Spinal cord (tissue), 9 donors: ENCODE measurements at regions not wholly inside any gene's neighbourhood (a gene's known extent, or its start where the extent isn't known, plus 50 kb on each side); places are given as distances from the start of the nearest gene placed in this dataset.

Experiments used
- DNase-seq, 6 donors: peaks; one replicate each; pipeline versions ENCODE4 v3.0.0 to v3.0.0-alpha.2; 2013 to 2015; ENCODE audit warnings: low spot score in 6 of 6, low read depth in 4 of 6
- H3K27ac ChIP-seq: one replicate; pipeline ENCODE4 v1.5.1; 2013; ENCODE audit warnings: low read depth, low read length, control low read depth
- H3K27me3 ChIP-seq: one replicate; pipeline ENCODE4 v1.6.1; 2013; ENCODE audit warnings: low read length; ENCODE audit not compliant: control insufficient read depth, insufficient read depth
- H3K36me3 ChIP-seq: one replicate; pipeline ENCODE4 v1.6.1; 2013; ENCODE audit warnings: low read length; ENCODE audit not compliant: control insufficient read depth, insufficient read depth
- H3K4me1 ChIP-seq: one replicate; pipeline ENCODE4 v1.6.1; 2013; ENCODE audit warnings: low read length; ENCODE audit not compliant: control insufficient read depth, insufficient read depth
- H3K4me3 ChIP-seq: one replicate; pipeline ENCODE4 v1.5.1; 2013; ENCODE audit warnings: low read depth, low read length, control low read depth
- H3K9me3 ChIP-seq: one replicate; pipeline ENCODE4 v1.6.1; 2013; ENCODE audit warnings: low read length; ENCODE audit not compliant: control insufficient read depth, insufficient read depth
- WGBS: methylation state at CpG from one replicate; pipeline ENCODE4 v1.1.5; 2013; ENCODE audit warnings: missing lambda C conversion rate; ENCODE audit not compliant: insufficient coverage; 5-methylcytosine and 5-hydroxymethylcytosine counted together
- donor health status: healthy.

DNA sequence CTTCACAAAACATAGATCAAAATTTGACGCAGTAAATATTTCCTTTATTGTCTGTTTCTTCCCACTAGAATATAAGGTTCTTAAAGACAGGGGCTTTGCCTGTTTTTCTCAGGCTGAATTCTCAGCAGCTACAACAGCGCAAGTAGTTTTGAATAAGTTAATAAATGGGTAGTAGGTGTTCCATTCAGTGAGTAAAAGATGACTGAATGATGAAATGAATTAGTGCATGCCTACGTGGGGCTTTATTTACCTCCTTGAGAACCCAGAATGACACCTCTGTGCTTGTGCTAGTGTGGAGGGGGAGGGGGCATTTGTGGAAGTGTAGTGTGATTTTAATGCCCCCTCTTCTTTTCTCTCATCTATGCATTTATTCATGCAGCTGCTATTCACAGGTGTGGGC, 278.9 kb downstream of the FBXW7 start:
- no peak for DNase-seq
- WGBS = 80% methylated on average over 1 of the region's 3 CpGs
- H3K27me3 ChIP-seq = peaks cover 2% of the 10 kb centered on the region
- no peak overlapping the region for H3K4me3 ChIP-seq
- peaks cover 1% of the 10 kb centered on the region for H3K9me3 ChIP-seq
- H3K36me3 ChIP-seq = no peaks in the 10 kb centered on the region
- H3K27ac ChIP-seq = no peak overlapping the region
- H3K4me1 ChIP-seq = peaks cover 3% of the 10 kb centered on the region

DNA sequence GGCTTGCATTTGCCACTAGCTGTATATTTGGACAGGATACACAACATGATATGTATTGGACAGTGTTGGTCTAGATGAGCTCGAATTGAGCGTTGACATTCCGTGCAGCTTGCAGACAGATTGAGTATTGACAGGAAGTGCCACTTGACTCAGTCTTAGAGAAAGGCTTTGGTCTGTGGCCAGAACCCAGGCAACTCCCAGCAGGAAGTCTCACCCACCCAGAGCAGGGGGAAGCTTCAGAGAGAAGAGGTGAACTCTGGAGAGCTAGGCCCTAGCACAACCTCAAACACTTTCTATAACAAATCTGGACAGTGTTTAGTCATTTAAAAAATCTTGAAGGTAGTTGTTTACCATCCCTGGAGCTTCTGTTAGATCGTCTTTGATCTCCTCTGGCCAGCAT, 280.5 kb downstream of the FBXW7 start:
- Histone ChIP-seq H3K4me1 (peaks cover 3% of the 10 kb centered on the region), H3K36me3 (no peaks in the 10 kb centered on the region), H3K4me3 (no peak overlapping the region), H3K27ac (no peak overlapping the region), H3K27me3 (peaks cover 2% of the 10 kb centered on the region), H3K9me3 (peaks cover 1% of the 10 kb centered on the region)
- 56% methylated on average over 3 of the region's 4 CpGs for WGBS
- DNase-seq = no peak

DNA sequence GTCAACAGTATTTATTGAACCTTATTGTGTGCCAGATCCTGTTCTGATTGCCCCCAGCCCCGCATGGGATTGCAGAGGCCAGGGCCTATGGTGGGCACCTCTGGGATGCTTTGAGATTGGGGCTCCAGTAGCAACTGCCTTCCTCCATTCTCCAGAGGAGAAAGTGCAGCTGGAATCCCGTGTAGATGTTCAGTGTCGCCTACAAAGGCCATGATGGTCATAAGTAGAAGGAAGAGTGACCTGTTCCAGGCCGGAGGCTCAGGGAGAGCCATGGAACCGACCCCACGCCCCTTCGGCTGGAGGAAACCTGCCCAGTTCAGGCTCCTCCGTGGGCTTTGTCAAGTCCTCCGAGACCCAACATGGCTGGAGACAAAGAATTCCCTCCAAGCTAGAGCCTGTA, 287.5 kb downstream of the FBXW7 start:
- H3K4me1 ChIP-seq = no peaks in the 10 kb centered on the region
- WGBS = 92% methylated on average over 8 of the region's 9 CpGs
- no peaks in the 10 kb centered on the region for H3K36me3 ChIP-seq
- no peaks in the 10 kb centered on the region for H3K27me3 ChIP-seq
- DNase-seq = no peak
- H3K9me3 ChIP-seq = peaks cover 1% of the 10 kb centered on the region
- H3K4me3 ChIP-seq = no peak overlapping the region
- H3K27ac ChIP-seq = no peak overlapping the region

DNA sequence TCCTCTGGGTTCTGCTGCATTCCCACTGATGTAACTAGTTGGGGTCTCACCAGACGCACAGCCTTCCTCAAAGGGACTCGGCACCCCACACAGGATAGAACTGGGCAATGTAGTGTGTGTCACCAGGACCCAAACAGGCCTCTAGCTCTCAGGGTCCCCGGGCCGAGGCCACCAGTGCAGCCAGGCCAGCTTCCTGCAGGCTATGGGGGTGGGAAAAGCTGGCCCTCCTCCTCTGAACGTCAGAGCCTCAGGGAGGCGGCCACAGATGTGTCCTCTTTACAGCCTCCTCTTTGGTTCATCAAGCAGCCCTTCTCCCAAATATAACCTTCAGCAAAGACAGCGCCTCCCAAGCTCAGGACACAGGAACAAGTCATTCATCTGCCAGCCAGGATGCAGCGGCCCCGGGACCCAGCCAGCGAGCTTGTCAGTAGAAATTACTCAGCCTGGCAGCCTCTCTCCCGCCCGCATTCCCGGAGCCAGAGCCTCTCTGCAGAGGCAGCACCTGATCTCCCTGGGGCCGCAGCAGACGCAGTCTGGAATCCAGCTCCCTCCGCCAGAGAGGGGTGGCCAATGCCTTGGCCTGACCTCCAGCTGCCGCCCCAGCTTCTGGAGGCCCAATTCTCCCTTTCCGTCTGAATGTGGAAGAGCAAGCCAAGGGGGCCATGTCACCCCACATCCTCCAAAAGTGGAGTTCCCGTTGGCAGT, 288.5 kb downstream of the FBXW7 start:
- no peak overlapping the region for H3K4me3 ChIP-seq
- no peaks in the 10 kb centered on the region for H3K4me1 ChIP-seq
- no peak overlapping the region for H3K27ac ChIP-seq
- H3K27me3 ChIP-seq = no peaks in the 10 kb centered on the region
- H3K9me3 ChIP-seq = no peaks in the 10 kb centered on the region
- DNase-seq = no peak
- 83% methylated on average over 18 of the region's 19 CpGs for WGBS
- H3K36me3 ChIP-seq = no peaks in the 10 kb centered on the region

DNA sequence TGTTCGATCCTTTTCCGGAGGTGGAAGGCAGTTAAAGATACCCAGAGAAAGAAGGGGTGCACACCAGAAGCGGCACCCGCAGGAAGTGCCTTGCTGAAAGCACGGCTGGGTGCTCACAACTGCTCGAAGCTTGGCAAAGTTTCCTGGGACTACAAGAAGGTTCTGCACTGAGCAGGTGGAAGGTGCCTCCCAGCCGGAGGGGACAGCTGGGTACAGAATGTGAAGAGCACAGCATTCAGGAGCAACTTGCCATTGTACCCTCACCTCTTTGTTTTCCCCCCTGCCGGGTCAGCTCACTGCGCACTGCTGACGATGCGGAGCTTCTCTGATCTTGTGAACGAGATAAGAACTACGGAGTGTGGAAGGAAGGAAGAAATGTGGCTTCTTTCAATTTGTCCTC, 289.2 kb downstream of the FBXW7 start:
- Histone ChIP-seq H3K4me3 (no peak overlapping the region), H3K36me3 (no peaks in the 10 kb centered on the region), H3K4me1 (no peaks in the 10 kb centered on the region), H3K9me3 (no peaks in the 10 kb centered on the region), H3K27ac (no peak overlapping the region), H3K27me3 (no peaks in the 10 kb centered on the region)
- 81% methylated on average over 7 of the region's 13 CpGs for WGBS
- DNase-seq = no peak

- WGBS = no CpG with 5 or more reads among the region's 1 CpG
- H3K4me1 ChIP-seq = no peaks in the 10 kb centered on the region
- H3K9me3 ChIP-seq = no peaks in the 10 kb centered on the region
- H3K4me3 ChIP-seq = no peak overlapping the region
- H3K27me3 ChIP-seq = no peaks in the 10 kb centered on the region
- DNase-seq = no peak
- H3K27ac ChIP-seq = no peak overlapping the region
- H3K36me3 ChIP-seq = no peaks in the 10 kb centered on the region
These were observed 290.2 kb downstream of the FBXW7 start for GRCh38 chr4:152245680-152246079.

DNA sequence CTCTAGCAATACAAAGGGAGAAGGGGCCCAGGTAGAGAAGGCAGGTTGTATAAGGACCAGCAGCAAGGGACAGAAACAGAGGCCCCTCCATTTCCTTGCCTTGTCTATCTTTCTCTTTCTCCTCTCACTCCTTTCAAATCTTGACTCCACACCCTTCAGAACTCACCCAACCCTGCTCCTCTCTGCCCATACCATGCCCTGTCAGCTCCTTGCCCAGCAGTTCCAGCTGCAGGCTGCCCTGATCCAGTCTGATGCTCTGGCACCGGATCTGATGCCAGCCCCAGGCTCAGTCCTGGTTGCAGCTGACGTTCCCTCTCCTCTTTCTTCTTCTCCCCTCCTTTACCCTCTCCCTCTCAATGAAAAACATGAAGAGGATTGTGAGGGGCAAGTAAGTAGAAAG, 291.2 kb downstream of the FBXW7 start:
- no CpG with 5 or more reads among the region's 2 CpGs for WGBS

DNA sequence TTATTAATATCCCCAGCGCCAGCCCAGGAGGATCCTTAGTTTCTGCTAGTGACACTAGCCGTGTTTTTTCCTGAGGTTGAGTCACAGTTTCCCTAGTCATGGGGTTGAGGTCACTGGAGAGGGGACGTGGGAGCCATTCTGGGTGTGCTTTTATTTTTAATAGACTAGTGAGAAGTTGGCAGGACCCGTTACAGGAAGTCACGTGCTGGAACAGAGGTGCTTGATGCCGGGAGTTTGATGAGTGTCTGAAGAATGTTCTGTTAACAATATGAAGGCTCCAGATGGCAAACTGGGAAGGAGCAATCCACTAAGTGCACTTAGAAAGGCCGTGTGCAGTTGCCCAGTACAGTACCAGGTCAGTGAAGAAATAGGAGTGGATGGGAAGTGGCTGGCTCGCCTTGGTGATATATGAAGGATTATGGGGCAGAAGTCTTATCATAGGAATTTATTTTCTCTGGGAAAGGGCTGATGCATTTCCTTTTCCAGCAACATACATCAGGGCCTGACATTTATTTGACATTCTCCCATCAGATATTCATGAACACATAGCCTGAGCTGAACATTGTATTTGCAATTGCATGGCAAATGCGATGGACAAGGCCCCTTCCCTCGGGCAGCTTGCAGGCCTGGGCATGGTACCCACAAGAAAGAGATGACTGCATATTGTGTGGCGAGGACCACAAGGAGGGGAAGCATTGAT, 291.8 kb downstream of the FBXW7 start:
- no peaks in the 10 kb centered on the region for H3K27me3 ChIP-seq
- no peaks in the 10 kb centered on the region for H3K9me3 ChIP-seq
- H3K36me3 ChIP-seq = no peaks in the 10 kb centered on the region
- no peak overlapping the region for H3K27ac ChIP-seq
- H3K4me3 ChIP-seq = no peak overlapping the region
- DNase-seq = peak in 1 of 6 donors; percentile 18
- 69% methylated on average over 8 of the region's 11 CpGs for WGBS
- no peaks in the 10 kb centered on the region for H3K4me1 ChIP-seq

More for the DNA sequence above, 291.2 kb downstream of the FBXW7 start:
- Histone ChIP-seq H3K4me1 (no peaks in the 10 kb centered on the region), H3K4me3 (no peak overlapping the region), H3K9me3 (no peaks in the 10 kb centered on the region), H3K36me3 (no peaks in the 10 kb centered on the region), H3K27ac (no peak overlapping the region), H3K27me3 (no peaks in the 10 kb centered on the region)
- no peak for DNase-seq

DNA sequence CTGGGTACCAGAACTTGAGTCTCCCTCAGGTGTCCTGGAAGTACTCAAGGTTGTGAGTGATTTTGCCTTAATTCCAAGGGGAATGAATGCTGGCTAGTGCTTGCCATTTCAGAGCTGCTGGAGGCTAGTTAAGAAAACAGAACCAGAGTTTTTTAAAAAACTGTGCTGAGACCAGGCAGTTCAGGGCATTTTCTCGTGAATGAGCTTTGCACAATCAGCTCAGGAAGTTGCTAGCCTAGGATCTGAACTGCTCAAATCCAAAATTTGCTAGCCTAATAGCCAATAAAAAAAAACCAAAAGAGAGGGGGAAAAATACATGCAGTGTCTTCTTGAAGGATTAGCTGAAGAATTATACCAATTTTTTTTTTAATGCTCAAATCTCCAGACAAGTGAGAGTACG, 292.7 kb downstream of the FBXW7 start:
- H3K4me1 ChIP-seq = no peaks in the 10 kb centered on the region
- no CpG with 5 or more reads among the region's 2 CpGs for WGBS
- no peaks in the 10 kb centered on the region for H3K36me3 ChIP-seq
- H3K4me3 ChIP-seq = no peak overlapping the region
- H3K27ac ChIP-seq = no peak overlapping the region
- H3K27me3 ChIP-seq = no peaks in the 10 kb centered on the region
- DNase-seq = no peak
- no peaks in the 10 kb centered on the region for H3K9me3 ChIP-seq

DNA sequence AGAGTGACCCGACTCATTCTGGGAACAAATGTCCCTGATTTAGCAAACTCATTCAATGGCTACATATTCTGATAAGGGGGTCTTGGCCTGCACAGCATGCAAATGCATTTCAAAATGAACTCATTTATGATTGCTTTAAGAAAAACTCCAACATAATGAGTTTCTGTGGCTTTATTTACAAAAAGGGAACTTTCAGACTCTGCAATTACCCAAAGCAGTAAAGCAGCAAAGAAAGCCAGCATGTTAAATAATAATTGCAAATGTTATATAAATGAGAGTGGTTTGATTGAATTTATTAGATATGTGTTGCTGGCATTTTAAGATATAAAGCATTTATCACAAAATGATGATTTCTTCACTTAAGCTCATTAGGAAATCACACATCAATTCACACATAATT, 295.7 kb downstream of the FBXW7 start:
- Histone ChIP-seq H3K27ac (no peak overlapping the region), H3K36me3 (no peaks in the 10 kb centered on the region), H3K27me3 (no peaks in the 10 kb centered on the region), H3K4me1 (no peaks in the 10 kb centered on the region), H3K9me3 (no peaks in the 10 kb centered on the region), H3K4me3 (no peak overlapping the region)
- peak in 1 of 6 donors; percentile 18 for DNase-seq
- 80% methylated on average over 1 of the region's 1 CpG for WGBS
